ENCODE measurements at regions not wholly inside any gene's neighbourhood (a gene's known extent, or its start where the extent isn't known, plus 50 kb on each side); places are given as distances from the start of the nearest gene placed in this dataset.

DNA sequence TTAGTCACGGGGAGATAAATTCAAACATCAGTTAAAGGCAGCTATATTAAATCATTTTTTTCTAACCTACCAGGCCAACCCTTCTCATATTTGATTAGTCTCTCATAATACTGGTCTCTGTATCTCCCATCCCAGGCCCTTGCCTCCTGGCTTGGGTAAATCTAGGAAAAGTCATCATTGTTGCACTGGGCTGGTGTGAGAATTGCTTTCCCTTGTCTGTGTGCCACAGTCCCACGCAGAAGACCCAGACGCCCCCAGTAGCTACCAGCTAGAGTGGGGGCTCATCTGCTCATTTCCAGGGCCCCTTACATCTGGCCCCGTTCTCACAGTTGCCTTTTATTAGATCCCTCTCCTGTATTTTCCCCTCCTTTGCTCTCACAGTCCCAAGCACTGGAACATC lies 67.6 kb upstream of the VIPR2 start:
- Histone ChIP-seq H3K4me1 (no peaks in the 10 kb centered on the region), H3K27ac (no peak overlapping the region), H3K27me3 (no peaks in the 10 kb centered on the region), H3K9ac (ENCODE audit: low read depth in 2 of 2, low read length in 2 of 2) (no peak overlapping the region), H3K4me3 (no peak overlapping the region), H3K9me3 (no peaks in the 10 kb centered on the region), H3K36me3 (no peaks in the 10 kb centered on the region)
- TF ChIP-seq CTCF (IDR thresholded peaks at IDR 0.05): no peak
- intact Hi-C loops (cut with DNase I): no loop called here
- DNase-seq: no peak

DNA sequence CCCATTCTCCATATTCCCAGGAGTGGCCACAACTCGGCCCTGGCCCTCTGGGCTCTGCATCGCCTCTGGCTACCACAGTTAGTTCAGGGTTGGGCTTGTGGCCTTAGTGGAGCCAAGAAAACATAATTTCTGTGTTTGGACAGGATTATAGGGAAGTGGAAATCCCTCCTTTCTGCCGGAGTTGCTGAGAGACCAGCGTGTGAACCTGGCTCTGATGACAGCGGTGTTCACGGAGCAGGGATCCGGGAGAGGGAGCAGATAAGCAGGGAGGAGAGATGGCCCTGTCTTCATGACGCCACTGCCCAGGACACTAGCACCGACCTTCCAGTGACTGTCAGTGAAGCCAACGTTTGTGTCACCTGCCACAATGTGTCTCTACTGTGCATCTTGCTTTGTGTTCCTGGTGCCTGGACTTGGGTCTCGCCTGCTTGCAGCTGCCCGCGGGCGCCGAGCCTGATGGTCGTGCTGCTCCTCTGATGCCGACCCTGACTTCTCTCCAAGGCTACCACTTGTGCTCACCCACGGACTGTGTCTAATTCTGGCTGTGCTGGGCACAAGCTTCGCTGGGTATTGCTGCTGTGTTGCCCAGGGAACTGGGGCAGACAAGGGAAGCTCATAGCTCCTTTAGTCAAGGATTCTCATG lies 67.0 kb upstream of the VIPR2 start:
- intact Hi-C loops (cut with DNase I): no loop called here
- H3K27ac ChIP-seq: no peak overlapping the region
- no peak for TF ChIP-seq CTCF (IDR thresholded peaks at IDR 0.05)

DNA sequence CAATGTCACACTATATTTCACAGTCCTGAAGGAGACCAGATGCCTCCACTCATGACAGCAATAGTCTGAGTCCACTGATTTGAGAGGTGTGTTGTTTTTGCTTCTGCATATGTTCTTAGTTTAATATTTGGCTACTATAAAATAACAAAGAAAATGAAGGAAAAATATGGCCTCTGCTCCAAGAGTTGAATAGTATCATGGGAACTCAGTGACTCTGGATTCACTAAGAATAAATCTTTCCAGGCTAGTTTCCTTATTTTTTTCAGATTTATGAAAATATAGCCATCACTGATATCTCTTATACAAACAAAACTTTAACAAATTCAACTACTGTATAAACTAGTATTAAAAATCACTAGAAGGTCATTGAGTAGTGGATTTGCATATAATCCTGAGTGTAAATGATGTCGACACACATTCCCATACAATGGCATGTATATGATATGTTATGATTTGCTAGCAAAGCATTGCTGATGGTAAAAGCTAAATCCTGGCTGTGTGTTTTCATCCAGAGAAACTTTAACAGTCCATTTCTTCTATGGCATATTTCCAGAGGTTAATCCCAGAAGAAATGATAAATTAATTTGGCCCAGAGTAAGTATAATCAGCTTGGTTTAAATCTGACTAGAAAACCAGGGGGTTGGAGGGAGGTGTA lies 66.0 kb upstream of the VIPR2 start:
- no peak for DNase-seq
- H3K27ac ChIP-seq: no peak overlapping the region
- H3K27me3 ChIP-seq: no peaks in the 10 kb centered on the region

More for the DNA sequence above, 67.0 kb upstream of the VIPR2 start:
- Histone ChIP-seq H3K9ac (ENCODE audit: low read depth in 2 of 2, low read length in 2 of 2) (no peak overlapping the region), H3K36me3 (no peaks in the 10 kb centered on the region), H3K9me3 (no peaks in the 10 kb centered on the region), H3K4me1 (no peaks in the 10 kb centered on the region), H3K27me3 (no peaks in the 10 kb centered on the region), H3K4me3 (no peak overlapping the region)
- DNase-seq: no peak

DNA sequence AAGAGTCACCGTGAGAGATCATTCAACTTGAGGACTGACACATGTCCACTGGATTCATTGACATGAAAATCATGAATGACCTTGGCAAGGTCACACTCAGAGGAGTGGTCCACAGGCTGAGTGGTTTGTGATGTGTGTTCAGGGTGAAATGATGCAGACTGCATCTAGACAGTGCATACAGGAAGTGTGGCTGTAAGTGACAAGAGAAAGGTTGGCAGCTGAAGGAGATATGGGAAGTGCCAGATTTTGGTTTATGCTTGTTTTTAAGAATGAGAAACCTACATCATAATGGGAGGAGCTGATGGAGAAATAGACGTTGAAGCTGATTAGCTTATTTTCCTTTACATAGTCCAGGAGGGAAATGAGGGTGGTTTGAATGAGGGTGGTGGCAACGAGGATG lies 64.8 kb upstream of the VIPR2 start:
- H3K36me3 ChIP-seq: no peaks in the 10 kb centered on the region
- no peaks in the 10 kb centered on the region for H3K4me1 ChIP-seq
- no peak for DNase-seq
- H3K27me3 ChIP-seq: no peaks in the 10 kb centered on the region
- H3K9me3 ChIP-seq: no peaks in the 10 kb centered on the region
- intact Hi-C loops (cut with DNase I): no loop called here
- H3K27ac ChIP-seq: no peak overlapping the region
- no peak overlapping the region for H3K4me3 ChIP-seq
- no peak overlapping the region for H3K9ac ChIP-seq (ENCODE audit: low read depth in 2 of 2, low read length in 2 of 2)
- TF ChIP-seq CTCF (IDR thresholded peaks at IDR 0.05): no peak

More for the DNA sequence above, 66.0 kb upstream of the VIPR2 start:
- H3K9ac ChIP-seq (ENCODE audit: low read depth in 2 of 2, low read length in 2 of 2): no peak overlapping the region
- intact Hi-C loops (cut with DNase I): no loop called here
- no peaks in the 10 kb centered on the region for H3K4me1 ChIP-seq
- no peaks in the 10 kb centered on the region for H3K36me3 ChIP-seq
- no peaks in the 10 kb centered on the region for H3K9me3 ChIP-seq
- no peak for TF ChIP-seq CTCF (IDR thresholded peaks at IDR 0.05)
- H3K4me3 ChIP-seq: no peak overlapping the region

GRCh38 chr7:159207951-159208350 lies 63.3 kb upstream of the VIPR2 start:
- Histone ChIP-seq H3K27ac (no peak overlapping the region), H3K4me3 (no peak overlapping the region), H3K4me1 (no peaks in the 10 kb centered on the region), H3K9me3 (no peaks in the 10 kb centered on the region), H3K9ac (ENCODE audit: low read depth in 2 of 2, low read length in 2 of 2) (no peak overlapping the region), H3K36me3 (no peaks in the 10 kb centered on the region), H3K27me3 (no peaks in the 10 kb centered on the region)
- no peak for DNase-seq
- intact Hi-C loops (cut with DNase I): no loop called here
- TF ChIP-seq CTCF (IDR thresholded peaks at IDR 0.05): no peak
